Glutamatergic neuron (in vitro differentiated cells): ENCODE measurements at regions not wholly inside any gene's neighbourhood (a gene's known extent, or its start where the extent isn't known, plus 50 kb on each side); places are given as distances from the start of the nearest gene placed in this dataset.

Source experiments
- DNase-seq: peaks from one replicate; pipeline ENCODE4 v3.0.0; 2022
- H3K27ac Mint-ChIP-seq: one replicate; pipeline ENCODE4 v1.8.0; 2020; ENCODE audit warnings: mild to moderate bottlenecking, mixed read lengths, inconsistent platforms; ENCODE audit not compliant: unreplicated experiment
- H3K27me3 Mint-ChIP-seq: one replicate; pipeline ENCODE4 v1.8.0; 2020; ENCODE audit warnings: mild to moderate bottlenecking, moderate library complexity, mixed read lengths, inconsistent platforms; ENCODE audit not compliant: unreplicated experiment
- H3K36me3 Mint-ChIP-seq: one replicate; pipeline ENCODE4 v1.8.0; 2020; ENCODE audit warnings: mild to moderate bottlenecking, mixed read lengths, inconsistent platforms; ENCODE audit not compliant: unreplicated experiment
- H3K4me1 Mint-ChIP-seq: one replicate; pipeline ENCODE4 v1.8.0; 2020; ENCODE audit warnings: mild to moderate bottlenecking, low read depth, mixed read lengths, inconsistent platforms; ENCODE audit not compliant: unreplicated experiment
- H3K4me3 Mint-ChIP-seq: one replicate; pipeline ENCODE4 v1.8.0; 2020; ENCODE audit warnings: mild to moderate bottlenecking, mixed read lengths, inconsistent platforms; ENCODE audit not compliant: unreplicated experiment
- H3K9me3 Mint-ChIP-seq: one replicate; pipeline ENCODE4 v1.8.0; 2020; ENCODE audit warnings: mild to moderate bottlenecking, moderate library complexity, mixed read lengths, inconsistent platforms; ENCODE audit not compliant: unreplicated experiment
- TF ChIP-seq, protein P1 (sequence below): fragments of 200-600 bp; sonication (generic); IDR thresholded peaks from one replicate; pipeline ENCODE4 v1.5.0; 2021; ENCODE audit not compliant: partially characterized antibody, unreplicated experiment

DNA sequence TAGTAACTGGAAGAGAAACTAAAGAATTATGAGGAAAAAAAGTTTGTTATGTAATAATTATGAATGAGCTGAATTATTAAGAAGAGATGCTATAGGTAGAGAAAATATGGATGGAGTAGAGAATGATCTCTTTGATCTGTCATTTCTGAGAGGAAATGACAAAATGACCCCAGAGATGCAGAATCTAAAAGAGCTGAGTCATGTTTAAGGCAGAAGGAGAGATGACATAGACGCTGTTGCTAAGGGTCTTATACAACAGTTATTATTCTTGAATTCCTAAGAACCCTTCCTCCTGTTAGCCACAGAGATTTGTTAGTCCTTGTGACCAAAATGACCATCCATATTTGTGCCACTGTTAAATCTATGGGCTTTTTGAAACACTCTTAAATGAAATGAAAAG lies 58.3 kb upstream of the FREM2 start:
- no peaks in the 10 kb centered on the region for H3K36me3 Mint-ChIP-seq
- no peak for DNase-seq
- TF ChIP-seq, protein P1, sequence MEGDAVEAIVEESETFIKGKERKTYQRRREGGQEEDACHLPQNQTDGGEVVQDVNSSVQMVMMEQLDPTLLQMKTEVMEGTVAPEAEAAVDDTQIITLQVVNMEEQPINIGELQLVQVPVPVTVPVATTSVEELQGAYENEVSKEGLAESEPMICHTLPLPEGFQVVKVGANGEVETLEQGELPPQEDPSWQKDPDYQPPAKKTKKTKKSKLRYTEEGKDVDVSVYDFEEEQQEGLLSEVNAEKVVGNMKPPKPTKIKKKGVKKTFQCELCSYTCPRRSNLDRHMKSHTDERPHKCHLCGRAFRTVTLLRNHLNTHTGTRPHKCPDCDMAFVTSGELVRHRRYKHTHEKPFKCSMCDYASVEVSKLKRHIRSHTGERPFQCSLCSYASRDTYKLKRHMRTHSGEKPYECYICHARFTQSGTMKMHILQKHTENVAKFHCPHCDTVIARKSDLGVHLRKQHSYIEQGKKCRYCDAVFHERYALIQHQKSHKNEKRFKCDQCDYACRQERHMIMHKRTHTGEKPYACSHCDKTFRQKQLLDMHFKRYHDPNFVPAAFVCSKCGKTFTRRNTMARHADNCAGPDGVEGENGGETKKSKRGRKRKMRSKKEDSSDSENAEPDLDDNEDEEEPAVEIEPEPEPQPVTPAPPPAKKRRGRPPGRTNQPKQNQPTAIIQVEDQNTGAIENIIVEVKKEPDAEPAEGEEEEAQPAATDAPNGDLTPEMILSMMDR, result no peak
- no peaks in the 10 kb centered on the region for H3K9me3 Mint-ChIP-seq
- H3K27ac Mint-ChIP-seq, result no peak overlapping the region
- peaks cover 7% of the 10 kb centered on the region for H3K4me1 Mint-ChIP-seq
- H3K4me3 Mint-ChIP-seq, result no peak overlapping the region
- H3K27me3 Mint-ChIP-seq, result no peaks in the 10 kb centered on the region

GRCh38 chr13:38630780-38631179 lies 56.1 kb upstream of the FREM2 start:
- Mint-ChIP-seq H3K36me3 (no peaks in the 10 kb centered on the region), H3K9me3 (no peaks in the 10 kb centered on the region), H3K4me1 (peaks cover 3% of the 10 kb centered on the region), H3K27ac (no peak overlapping the region), H3K27me3 (no peaks in the 10 kb centered on the region), H3K4me3 (no peak overlapping the region)
- TF ChIP-seq, protein P1, result no peak
- DNase-seq, result no peak

DNA sequence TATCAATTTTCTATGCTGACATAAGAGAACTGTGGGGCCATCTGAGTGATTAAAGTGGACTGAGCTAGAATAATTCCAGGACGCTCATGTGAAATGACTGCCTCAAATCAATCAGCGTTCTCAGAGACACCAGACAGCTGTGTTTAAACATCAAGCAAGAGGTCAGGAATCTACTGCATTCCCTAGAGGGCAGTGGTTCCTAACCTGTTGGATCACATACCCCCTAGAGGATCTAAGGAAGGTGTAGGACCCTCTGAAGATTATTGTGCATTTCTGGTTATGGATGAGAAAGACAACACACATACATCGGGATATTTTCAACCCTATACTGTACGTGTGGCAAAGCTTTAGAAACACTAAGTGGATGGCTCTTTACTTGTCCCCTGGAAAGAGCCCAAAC lies 51.8 kb upstream of the FREM2 start:
- Mint-ChIP-seq H3K27me3 (peaks cover 2% of the 10 kb centered on the region), H3K4me3 (no peak overlapping the region), H3K27ac (no peak overlapping the region), H3K36me3 (no peaks in the 10 kb centered on the region), H3K9me3 (no peaks in the 10 kb centered on the region), H3K4me1 (peaks cover 5% of the 10 kb centered on the region)
- TF ChIP-seq, protein P1, result no peak
- DNase-seq, result no peak

DNA sequence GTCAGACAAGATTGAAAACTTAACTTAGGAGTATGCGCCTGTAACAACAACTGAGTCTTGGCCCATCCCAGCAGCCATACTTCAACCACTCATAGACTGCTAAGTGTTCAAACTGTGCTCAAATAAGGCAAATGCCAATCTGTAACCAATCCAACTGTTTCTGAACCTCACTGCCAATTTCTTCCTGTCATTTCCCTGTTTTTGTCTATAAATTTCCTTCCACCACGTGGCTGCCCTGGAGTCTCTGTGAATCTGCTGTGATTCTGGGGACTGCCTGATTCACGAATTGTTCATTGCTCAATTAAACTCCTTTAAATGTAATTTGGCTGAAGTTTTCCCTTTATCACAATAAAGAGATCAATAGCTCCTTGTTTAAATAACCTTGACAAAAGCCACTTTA lies 50.8 kb upstream of the FREM2 start:
- H3K4me1 Mint-ChIP-seq, result peaks cover 2% of the 10 kb centered on the region

GRCh38 chr13:38636761-38637160 lies 50.1 kb upstream of the FREM2 start:
- Mint-ChIP-seq H3K27ac (no peak overlapping the region), H3K27me3 (peaks cover 2% of the 10 kb centered on the region), H3K4me1 (peaks cover 2% of the 10 kb centered on the region), H3K36me3 (no peaks in the 10 kb centered on the region), H3K9me3 (no peaks in the 10 kb centered on the region), H3K4me3 (no peak overlapping the region)
- no peak for DNase-seq
- TF ChIP-seq, protein P1, result no peak

More for the DNA sequence above, 50.8 kb upstream of the FREM2 start:
- peaks cover 2% of the 10 kb centered on the region for H3K27me3 Mint-ChIP-seq
- no peaks in the 10 kb centered on the region for H3K36me3 Mint-ChIP-seq
- TF ChIP-seq, protein P1, result no peak
- H3K27ac Mint-ChIP-seq, result no peak overlapping the region
- no peak for DNase-seq
- H3K4me3 Mint-ChIP-seq, result no peak overlapping the region
- no peaks in the 10 kb centered on the region for H3K9me3 Mint-ChIP-seq
